ENCODE measurements at regions not wholly inside any gene's neighbourhood (a gene's known extent, or its start where the extent isn't known, plus 50 kb on each side); places are given as distances from the start of the nearest gene placed in this dataset.

DNA sequence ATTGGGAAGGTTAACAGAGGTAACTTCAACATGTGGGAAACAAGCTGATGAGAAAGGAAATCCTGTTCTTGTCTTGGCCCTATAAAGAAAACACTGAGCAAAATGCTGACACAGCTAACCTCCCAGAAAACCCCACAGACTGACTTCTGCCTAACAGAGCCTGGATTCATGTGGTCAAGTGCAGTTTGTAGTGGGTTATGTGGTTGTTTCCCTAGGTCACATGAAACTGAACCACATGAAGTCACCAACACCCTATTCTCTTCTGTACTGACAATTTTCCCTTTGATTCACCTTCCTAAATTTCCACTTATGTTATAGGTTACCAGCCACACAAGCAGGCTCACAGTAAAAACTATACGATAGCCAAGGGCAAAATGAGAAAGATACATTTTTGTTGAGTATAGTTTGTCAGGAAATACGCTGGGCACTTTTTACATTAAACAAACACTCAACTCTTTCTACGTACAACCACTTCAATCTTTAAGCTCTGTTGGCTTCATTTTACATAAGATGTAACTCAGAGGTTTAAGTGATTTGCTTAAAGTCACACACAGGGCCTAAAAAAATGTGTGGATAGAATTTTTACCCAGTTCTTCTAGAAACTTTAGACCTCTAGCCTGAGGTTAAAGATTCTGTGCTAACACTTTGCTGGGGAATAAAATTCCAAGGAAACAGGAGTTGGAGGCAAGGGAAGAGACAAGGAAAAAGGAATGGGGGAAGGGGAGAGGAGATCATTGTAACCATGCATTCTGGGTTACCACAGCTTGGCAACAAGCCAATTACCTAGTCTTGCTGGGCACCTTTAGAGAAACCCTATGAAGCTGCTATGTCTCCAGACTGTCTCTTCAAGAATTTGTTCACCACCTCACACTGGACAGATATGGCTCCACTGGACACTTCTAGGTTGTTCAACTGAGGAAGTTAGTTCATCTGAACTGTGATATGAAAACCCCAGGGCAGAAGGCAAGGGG, 601.6 kb upstream of the USP24 start:
- DNase-seq (ENCODE audit: low read depth) = peak; percentile 89
- TF ChIP-seq, protein P1, sequence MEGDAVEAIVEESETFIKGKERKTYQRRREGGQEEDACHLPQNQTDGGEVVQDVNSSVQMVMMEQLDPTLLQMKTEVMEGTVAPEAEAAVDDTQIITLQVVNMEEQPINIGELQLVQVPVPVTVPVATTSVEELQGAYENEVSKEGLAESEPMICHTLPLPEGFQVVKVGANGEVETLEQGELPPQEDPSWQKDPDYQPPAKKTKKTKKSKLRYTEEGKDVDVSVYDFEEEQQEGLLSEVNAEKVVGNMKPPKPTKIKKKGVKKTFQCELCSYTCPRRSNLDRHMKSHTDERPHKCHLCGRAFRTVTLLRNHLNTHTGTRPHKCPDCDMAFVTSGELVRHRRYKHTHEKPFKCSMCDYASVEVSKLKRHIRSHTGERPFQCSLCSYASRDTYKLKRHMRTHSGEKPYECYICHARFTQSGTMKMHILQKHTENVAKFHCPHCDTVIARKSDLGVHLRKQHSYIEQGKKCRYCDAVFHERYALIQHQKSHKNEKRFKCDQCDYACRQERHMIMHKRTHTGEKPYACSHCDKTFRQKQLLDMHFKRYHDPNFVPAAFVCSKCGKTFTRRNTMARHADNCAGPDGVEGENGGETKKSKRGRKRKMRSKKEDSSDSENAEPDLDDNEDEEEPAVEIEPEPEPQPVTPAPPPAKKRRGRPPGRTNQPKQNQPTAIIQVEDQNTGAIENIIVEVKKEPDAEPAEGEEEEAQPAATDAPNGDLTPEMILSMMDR (IDR thresholded peaks at IDR 0.05; ENCODE audit: insufficient read depth, low read depth, low read length) = no peak
- H3K4me3 ChIP-seq (ENCODE audit: low read depth, low read length) = no peak overlapping the region

DNA sequence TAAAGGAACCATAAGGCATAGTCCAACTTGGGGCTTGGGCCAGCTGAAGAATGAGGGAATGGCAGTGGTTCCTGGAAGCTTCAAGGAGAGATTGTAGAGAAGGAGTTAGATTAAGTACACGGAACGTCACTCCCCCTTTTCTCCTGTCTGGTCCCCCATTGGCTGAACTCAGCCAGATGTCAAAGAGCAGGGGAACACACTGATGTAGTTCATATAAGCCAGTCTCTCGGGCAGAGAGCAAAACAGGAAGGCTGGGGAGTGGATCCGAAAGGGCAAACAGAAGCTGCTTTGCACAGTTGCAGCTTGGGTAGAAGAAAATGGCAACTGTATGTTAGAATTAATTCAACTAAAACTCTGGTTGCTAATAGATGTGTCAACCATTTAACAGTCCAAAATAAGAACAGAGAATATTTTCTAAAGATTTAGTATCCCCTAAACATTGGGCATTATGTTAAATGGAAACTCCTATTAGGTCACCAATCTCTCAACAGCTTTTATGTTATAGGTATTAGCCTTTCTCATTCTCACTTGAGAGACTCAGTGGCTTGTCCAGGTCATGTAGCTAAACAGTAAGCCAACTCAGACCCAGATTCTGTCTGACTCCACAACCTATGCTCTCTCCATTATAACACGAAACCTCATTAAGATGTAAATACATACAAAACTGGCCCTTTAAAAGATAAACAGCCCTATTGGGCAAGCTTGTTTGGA, 600.7 kb upstream of the USP24 start:
- no peak overlapping the region for H3K4me3 ChIP-seq (ENCODE audit: low read depth, low read length)
- TF ChIP-seq, protein P1 (IDR thresholded peaks at IDR 0.05; ENCODE audit: insufficient read depth, low read depth, low read length) = no peak
- DNase-seq (ENCODE audit: low read depth) = no peak

DNA sequence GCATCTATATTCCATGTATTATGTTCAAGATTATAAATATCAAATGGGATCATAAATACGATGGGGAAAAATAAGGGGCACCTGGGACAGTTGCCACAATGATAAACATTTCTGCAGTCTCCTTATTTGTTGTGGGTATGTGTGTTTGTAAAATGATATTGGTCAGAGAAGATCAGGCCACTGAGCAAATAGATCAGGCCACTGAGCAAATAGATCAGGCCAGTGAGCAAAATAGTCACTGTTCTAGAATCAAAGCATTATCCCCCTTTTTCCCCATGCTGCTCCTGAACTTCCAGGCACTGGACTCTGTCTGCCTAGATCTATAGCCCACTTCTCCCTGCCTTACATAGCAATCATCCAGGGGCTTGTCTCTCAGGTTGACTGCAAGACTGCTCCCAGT, 599.8 kb upstream of the USP24 start:
- TF ChIP-seq, protein P1 (IDR thresholded peaks at IDR 0.05; ENCODE audit: insufficient read depth, low read depth, low read length) = no peak
- no peak overlapping the region for H3K4me3 ChIP-seq (ENCODE audit: low read depth, low read length)
- DNase-seq (ENCODE audit: low read depth) = no peak

DNA sequence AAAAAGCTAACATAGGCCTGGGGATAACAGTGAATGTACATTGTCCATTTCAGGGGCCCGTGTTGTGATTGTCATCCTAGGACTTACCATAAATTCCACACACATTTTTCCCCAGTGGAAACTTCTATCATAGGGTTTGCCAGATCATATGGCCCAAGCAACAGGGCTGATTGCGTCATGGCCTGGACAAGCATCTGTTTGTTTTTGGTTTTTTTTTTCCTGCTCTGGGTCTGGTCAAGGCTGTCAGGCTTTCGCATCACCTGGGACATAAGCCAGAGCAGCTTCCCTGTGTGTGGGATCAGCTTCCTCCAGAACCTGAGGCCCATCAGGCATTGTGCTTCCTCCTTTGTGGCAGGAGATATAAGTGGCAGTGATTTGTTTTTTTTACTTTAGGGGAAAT, 598.5 kb upstream of the USP24 start:
- DNase-seq (ENCODE audit: low read depth) = peak; percentile 95
- TF ChIP-seq, protein P1 (IDR thresholded peaks at IDR 0.05; ENCODE audit: insufficient read depth, low read depth, low read length) = no peak
- no peak overlapping the region for H3K4me3 ChIP-seq (ENCODE audit: low read depth, low read length)

DNA sequence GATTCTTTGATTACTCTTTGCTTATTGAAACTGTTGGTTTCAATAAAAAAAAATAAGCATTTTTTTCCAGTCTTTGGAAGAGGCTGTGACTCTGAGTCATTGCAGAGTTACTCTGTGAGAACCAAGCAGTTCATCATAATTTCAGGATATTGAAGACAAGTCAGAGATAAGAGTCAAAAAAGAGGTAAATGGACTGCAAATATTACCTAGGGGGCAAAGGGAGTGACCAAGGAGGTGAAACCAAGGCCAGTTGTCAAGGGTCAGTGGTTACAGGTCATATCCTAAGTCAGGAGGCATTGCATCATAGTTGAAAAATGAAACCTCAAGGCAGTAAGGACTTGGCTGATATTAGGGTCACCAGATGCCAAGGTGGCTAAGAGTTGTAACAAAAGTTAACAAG, 597.1 kb upstream of the USP24 start:
- peak; percentile 40 for DNase-seq (ENCODE audit: low read depth)
- TF ChIP-seq, protein P1 (IDR thresholded peaks at IDR 0.05; ENCODE audit: insufficient read depth, low read depth, low read length) = no peak
- no peak overlapping the region for H3K4me3 ChIP-seq (ENCODE audit: low read depth, low read length)

DNA sequence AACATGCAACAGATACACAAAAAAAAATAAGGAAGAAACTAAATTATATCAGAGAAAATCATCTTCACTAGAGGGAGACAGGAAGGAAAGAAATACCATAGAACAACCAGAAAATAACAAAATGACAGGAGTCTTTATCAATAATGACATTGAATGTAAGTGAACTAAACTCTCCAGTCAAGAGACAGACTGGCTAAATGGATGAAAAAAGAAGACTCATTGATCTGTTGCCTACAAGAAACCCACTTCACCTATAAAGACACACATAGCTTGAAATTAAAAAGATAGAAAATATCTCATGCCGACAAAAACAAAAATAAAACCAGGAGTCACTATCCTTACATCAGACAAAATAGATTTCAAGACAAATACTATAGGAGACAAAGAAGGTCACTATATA, 593.1 kb upstream of the USP24 start:
- DNase-seq (ENCODE audit: low read depth) = no peak
- H3K4me3 ChIP-seq (ENCODE audit: low read depth, low read length) = no peak overlapping the region
- TF ChIP-seq, protein P1 (IDR thresholded peaks at IDR 0.05; ENCODE audit: insufficient read depth, low read depth, low read length) = no peak
